HL-60 (cell line): ENCODE measurements at regions not wholly inside any gene's neighbourhood (a gene's known extent, or its start where the extent isn't known, plus 50 kb on each side); places are given as distances from the start of the nearest gene placed in this dataset.

Experiments used
- DNase-seq, 2 experiments: peaks; one replicate each; pipeline ENCODE4 v3.0.0-alpha.2; 2010 to 2020; ENCODE audit warnings: low read depth in 1 of 2, low spot score in 1 of 2
- H3K27ac ChIP-seq: fragments of 250-450 bp; sonication (Bioruptor Pico); replicated peaks from 2 replicates; pipeline ENCODE4 v1.5.1; 2020; ENCODE audit warnings: mild to moderate bottlenecking, moderate library complexity
- H3K27me3 ChIP-seq: fragments of 250-450 bp; sonication (Bioruptor Pico); 2 replicates; pipeline ENCODE4 v1.5.1; 2021; ENCODE audit warnings: mild to moderate bottlenecking, moderate library complexity; ENCODE audit not compliant: insufficient read depth, poor library complexity, severe bottlenecking
- H3K4me3 ChIP-seq: replicated peaks from 2 replicates; pipeline ENCODE4 v1.5.1; 2011; ENCODE audit warnings: mild to moderate bottlenecking, control low read depth, low read length; ENCODE audit not compliant: insufficient read depth
- CTCF ChIP-seq: IDR thresholded peaks from one replicate; pipeline ENCODE4 v1.5.1; 2011; ENCODE audit warnings: low read length, control low read depth, inconsistent platforms; ENCODE audit not compliant: insufficient read depth
- GABPA ChIP-seq: IDR thresholded peaks from 2 replicates; pipeline ENCODE4 v1.6.1; 2012; ENCODE audit warnings: low read depth
- POLR2AphosphoS5 ChIP-seq: IDR thresholded peaks from 2 replicates; pipeline ENCODE4 v1.6.1; 2012; ENCODE audit warnings: low read depth
- SPI1 ChIP-seq: IDR thresholded peaks from 2 replicates; pipeline ENCODE4 v1.6.1; 2012; ENCODE audit warnings: low read depth, mild to moderate bottlenecking, borderline replicate concordance
- TF ChIP-seq, protein P1 (sequence below): IDR thresholded peaks from 2 replicates; pipeline ENCODE4 v1.6.1; 2012; ENCODE audit warnings: low read depth; ENCODE audit not compliant: insufficient replicate concordance

DNA sequence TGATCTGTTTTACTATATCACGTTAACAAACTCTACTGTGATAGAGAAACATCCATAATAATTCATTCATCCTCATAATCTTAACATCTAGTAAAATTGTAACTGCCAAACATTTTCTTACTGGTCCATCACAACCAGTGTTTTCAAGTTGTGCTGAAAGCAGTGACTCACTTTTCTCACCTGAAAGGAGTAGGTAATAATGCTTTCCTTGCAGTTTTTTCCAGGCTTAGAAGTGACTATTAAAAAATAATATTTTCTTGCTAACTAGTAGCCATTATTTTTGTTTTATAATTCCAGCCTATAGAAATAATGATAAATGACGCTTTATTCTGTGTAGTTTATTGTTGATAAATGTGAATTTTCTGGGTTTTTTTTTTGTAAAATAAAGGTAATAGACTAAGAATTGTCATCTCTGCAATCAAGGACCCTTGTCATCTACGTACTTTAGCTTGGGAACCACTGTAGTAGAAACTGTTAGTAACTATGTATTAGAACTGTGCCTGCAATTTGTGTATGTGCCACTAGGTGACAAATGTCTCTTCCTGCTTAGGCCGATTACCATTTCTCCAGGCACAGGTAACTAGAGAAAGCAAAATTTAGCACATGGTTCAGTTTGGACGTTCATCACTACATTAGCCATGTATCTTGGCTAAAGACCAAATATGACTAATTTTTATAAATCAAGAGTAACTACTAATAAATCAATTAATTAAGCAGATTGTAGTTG, 409.4 kb upstream of the ERCC4 start:
- TF ChIP-seq GABPA (no peak), SPI1 (no peak), POLR2AphosphoS5 (no peak), CTCF (no peak)
- TF ChIP-seq, protein P1, sequence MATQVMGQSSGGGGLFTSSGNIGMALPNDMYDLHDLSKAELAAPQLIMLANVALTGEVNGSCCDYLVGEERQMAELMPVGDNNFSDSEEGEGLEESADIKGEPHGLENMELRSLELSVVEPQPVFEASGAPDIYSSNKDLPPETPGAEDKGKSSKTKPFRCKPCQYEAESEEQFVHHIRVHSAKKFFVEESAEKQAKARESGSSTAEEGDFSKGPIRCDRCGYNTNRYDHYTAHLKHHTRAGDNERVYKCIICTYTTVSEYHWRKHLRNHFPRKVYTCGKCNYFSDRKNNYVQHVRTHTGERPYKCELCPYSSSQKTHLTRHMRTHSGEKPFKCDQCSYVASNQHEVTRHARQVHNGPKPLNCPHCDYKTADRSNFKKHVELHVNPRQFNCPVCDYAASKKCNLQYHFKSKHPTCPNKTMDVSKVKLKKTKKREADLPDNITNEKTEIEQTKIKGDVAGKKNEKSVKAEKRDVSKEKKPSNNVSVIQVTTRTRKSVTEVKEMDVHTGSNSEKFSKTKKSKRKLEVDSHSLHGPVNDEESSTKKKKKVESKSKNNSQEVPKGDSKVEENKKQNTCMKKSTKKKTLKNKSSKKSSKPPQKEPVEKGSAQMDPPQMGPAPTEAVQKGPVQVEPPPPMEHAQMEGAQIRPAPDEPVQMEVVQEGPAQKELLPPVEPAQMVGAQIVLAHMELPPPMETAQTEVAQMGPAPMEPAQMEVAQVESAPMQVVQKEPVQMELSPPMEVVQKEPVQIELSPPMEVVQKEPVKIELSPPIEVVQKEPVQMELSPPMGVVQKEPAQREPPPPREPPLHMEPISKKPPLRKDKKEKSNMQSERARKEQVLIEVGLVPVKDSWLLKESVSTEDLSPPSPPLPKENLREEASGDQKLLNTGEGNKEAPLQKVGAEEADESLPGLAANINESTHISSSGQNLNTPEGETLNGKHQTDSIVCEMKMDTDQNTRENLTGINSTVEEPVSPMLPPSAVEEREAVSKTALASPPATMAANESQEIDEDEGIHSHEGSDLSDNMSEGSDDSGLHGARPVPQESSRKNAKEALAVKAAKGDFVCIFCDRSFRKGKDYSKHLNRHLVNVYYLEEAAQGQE, result no peak
- no peak for DNase-seq
- Histone ChIP-seq H3K4me3 (no peak overlapping the region), H3K27ac (no peak overlapping the region), H3K27me3 (no peaks in the 10 kb centered on the region)

DNA sequence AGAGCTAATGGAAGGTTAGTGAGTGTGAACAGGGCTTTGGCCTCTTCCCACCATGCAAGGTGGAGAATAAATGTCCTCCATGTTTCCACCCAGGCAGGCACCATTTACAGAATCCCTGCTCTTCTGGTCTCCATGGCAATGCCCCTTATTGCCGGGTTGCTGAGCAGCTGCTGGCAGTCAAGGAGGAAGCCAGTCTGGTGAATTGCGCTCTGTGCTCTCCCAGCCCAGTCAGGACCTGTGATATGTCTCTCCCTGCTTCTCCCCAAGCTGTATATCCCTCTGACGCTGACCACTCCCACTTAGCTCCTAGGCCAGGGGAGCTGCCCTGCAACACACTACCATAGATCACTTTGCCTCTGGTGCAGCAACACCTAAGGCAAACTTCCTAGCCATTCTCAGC, 402.1 kb upstream of the ERCC4 start:
- DNase-seq, result no peak
- no peak overlapping the region for H3K27ac ChIP-seq
- no peaks in the 10 kb centered on the region for H3K27me3 ChIP-seq
- no peak overlapping the region for H3K4me3 ChIP-seq
- TF ChIP-seq, protein P1, result no peak
- no peak for TF ChIP-seq GABPA
- TF ChIP-seq CTCF, result no peak
- no peak for TF ChIP-seq SPI1
- no peak for TF ChIP-seq POLR2AphosphoS5

- TF ChIP-seq POLR2AphosphoS5 (no peak), CTCF (no peak), SPI1 (no peak), GABPA (no peak)
- TF ChIP-seq, protein P1, result no peak
- no peak overlapping the region for H3K27ac ChIP-seq
- H3K4me3 ChIP-seq, result no peak overlapping the region
- no peaks in the 10 kb centered on the region for H3K27me3 ChIP-seq
- no peak for DNase-seq
Measured at GRCh38 chr16:13519871-13520270, 400.1 kb upstream of the ERCC4 start.
